Right ventricle myocardium inferior (tissue), 1 donor: ENCODE measurements at regions not wholly inside any gene's neighbourhood (a gene's known extent, or its start where the extent isn't known, plus 50 kb on each side); places are given as distances from the start of the nearest gene placed in this dataset.

Experiments
- ATAC-seq: fragments of 200-7000 bp; cut with Tn5 transposase; one replicate; pipeline ENCODE4 v1.9.1; 2020; ENCODE audit warnings: mild to moderate bottlenecking, moderate library complexity
- DNase-seq: peaks from one replicate; pipeline ENCODE4 v3.0.0; 2021; ENCODE audit errors: missing footprints
- intact Hi-C: fragments of 100-400 bp; cut with DNase I; formaldehyde crosslinking; loops from one replicate; pipeline ENCODE4 v1.11.0; 2022
- donor health status: DM: no; HTN: yes; CAD: no; lungs with severe emphysema.

DNA sequence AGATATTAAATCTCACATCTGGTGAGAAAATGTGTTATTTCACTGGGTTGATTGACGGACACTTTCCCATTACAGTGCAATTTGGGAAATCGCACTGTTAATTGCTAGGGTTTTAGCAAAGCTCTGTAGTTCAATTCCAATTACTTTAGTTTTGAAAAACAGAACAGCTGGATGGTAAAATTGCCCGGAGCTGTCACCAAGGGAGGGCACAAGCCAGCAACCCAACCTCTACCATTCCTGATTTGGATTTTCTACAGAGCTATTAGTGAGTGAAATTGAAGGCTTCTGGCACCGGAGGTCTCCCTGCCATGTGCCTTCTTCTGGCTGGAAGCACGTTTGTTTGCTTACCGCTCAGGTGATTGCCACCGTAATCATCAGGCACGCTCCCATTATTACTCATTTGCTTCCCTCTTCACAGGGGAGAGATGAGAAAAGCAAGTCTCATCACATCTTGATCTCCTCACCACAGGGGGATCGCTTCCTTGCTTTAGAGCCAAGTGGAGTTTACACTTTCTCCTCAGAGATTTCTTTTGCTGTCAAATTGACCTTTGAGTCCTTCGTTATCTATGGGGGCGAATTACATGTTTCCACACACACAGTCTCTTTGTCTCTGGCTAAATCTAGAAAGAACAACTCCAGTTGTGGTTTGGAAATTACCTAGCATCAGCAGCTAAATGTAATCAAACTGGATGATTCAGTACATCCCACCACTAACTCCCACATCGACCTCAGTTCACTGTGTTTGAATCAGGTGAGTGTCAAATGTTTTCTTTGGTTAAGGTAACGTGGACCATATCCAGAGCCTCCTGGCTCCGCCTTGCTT, 421.7 kb upstream of the GOLIM4 start:
- DNase-seq = no peak
- intact Hi-C loops = loop anchor here (10.0 kb wide), 1 partner anchor 107 kb away; no protein-coding TSS in a partner anchor
- ATAC-seq = no peak

GRCh38 chr3:168514252-168514651, 418.5 kb upstream of the GOLIM4 start:
- ATAC-seq = no peak
- intact Hi-C loops = loop anchor here (10.0 kb wide), 1 partner anchor 111 kb away; no protein-coding TSS in a partner anchor
- DNase-seq = no peak

GRCh38 chr3:168512802-168513201, 417.1 kb upstream of the GOLIM4 start:
- ATAC-seq (no peak), DNase-seq (no peak)
- intact Hi-C loops = loop anchor here (2.0 to 10.0 kb wide), 2 partner anchors 112 to 334 kb away; no protein-coding TSS in a partner anchor

DNA sequence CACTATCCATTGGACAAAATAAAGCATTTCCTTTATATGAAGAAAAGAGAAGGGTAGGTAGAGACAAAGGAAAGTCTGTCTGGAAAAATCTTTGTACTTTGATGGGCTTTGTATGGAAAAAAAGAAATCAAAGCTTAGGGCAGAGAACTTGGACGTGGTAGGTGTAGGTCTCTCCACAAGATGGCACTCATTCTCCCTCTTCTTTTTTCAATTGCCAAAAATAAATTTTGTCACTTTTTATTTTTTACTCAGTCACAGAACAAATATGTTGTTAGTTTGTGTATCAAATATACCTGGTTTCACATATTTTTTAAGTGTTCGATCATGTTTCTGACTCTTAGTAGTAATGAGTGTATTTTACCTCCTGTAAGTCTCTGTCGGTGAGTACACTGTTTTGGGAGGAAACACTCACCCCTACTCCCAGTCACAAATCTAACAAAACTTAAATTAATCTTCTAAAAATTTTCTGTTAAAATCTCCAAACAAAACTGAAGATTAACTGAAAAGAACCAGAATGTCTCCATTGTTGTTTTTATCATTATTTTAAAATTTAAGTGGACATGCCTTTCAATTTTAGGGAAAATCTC, 415.8 kb upstream of the GOLIM4 start:
- intact Hi-C loops = loop anchor here (2.0 to 10.0 kb wide), 2 partner anchors 113 to 335 kb away; no protein-coding TSS in a partner anchor
- ATAC-seq (no peak), DNase-seq (no peak)

- DNase-seq (no peak), ATAC-seq (no peak)
- intact Hi-C loops = no loop called here
Measured at GRCh38 chr3:168506589-168506988, 410.9 kb upstream of the GOLIM4 start.

GRCh38 chr3:168501570-168501969, 405.8 kb upstream of the GOLIM4 start:
- intact Hi-C loops = no loop called here
- ATAC-seq (no peak), DNase-seq (no peak)

- intact Hi-C loops = no loop called here
- ATAC-seq (no peak), DNase-seq (no peak)
Measured at GRCh38 chr3:168498194-168498593, 402.5 kb upstream of the GOLIM4 start.

DNA sequence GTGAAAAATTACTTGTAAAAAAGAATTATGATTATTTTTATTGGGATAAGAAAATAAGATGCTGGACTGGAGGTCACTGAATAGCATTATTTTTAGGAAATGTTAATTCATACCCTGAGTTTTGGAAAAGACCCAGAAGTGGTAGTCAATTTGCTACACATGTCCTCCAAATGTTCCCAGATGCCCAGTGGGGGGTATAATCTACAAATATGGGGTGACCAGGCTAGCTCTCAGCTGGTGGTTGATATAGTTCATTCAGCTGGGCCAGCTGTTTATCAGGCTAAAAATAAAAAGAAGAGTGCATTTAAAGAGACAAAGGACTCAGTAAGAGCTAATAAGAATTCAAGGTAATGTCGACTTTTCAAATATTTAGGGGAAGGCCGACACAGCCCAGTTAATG, 402.0 kb upstream of the GOLIM4 start:
- no peak for ATAC-seq
- no peak for DNase-seq
- intact Hi-C loops = no loop called here

GRCh38 chr3:168497183-168497582, 401.5 kb upstream of the GOLIM4 start:
- no peak for ATAC-seq
- intact Hi-C loops = no loop called here
- no peak for DNase-seq

- no peak for DNase-seq
- intact Hi-C loops = no loop called here
- ATAC-seq = no peak
Measured at GRCh38 chr3:168495932-168496331, 400.2 kb upstream of the GOLIM4 start.

GRCh38 chr3:168495270-168495669, 399.5 kb upstream of the GOLIM4 start:
- intact Hi-C loops = no loop called here
- no peak for ATAC-seq

DNA sequence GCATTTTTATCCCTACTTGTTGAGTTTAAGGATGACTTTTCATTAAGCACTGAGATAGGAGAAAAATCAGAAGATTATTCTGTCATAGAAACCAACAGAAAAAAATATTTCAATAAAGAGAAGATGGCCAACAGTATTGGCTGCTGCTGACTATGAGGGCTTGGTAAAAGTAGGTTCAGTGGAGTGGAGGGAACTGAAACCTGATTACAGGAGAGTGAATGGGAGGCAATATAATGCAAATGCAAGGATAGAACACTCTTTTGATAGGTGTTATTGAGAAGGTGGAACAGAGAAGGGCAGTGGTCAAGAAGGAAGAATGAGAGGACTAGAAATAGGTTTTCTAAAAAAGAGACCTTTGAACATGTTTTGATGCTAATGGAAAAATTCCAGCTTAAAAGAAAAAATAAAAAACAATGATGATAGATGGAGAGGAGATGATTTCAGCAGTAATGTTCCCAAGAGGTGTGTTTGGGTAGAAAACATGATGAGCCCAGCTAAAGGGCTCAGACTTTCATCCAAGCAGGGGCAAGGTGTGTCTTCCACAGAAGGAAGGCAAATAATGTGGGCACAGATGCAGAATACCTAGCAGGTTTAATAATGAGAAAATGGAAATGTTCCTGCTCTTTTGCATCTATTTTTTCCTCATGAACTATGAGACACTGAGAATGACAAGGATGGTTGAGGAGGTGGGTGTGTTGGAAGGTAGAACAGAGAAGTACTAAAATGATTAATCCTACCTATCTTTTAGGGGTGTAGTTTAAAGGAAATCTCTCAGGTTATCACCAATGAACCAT, 397.9 kb upstream of the GOLIM4 start:
- no peak for DNase-seq
- ATAC-seq = no peak
- intact Hi-C loops = no loop called here

More at GRCh38 chr3:168495270-168495669, 399.5 kb upstream of the GOLIM4 start:
- no peak for DNase-seq

- intact Hi-C loops = no loop called here
- DNase-seq = no peak
- no peak for ATAC-seq
Measured at GRCh38 chr3:168490981-168491380, 395.3 kb upstream of the GOLIM4 start.

- ATAC-seq (no peak), DNase-seq (no peak)
- intact Hi-C loops = no loop called here
Measured at GRCh38 chr3:168489301-168489700, 393.6 kb upstream of the GOLIM4 start.

DNA sequence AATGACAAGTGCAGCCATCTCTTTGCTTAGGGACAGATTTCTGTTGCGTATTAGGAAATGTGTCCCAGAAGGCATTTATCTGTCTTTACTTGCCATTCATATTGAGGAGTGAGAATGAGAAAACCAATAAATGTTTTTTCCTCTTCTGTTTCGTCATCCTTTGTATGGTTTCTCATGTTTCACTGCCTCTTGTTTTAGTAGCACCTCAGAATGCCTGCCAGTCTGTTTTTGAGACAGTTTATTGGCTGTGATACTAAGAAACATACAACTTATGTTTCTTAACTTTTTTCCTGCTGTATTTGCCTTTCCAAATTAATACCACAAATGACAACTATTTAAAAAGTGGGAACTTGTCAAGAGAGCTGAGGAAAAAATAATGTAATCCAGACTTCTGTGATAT, 390.2 kb upstream of the GOLIM4 start:
- intact Hi-C loops = no loop called here
- no peak for DNase-seq
- no peak for ATAC-seq

GRCh38 chr3:168476360-168476980, 380.7 kb upstream of the GOLIM4 start:
- intact Hi-C loops = no loop called here
- no peak for ATAC-seq
- DNase-seq = no peak

GRCh38 chr3:168475704-168476103, 380.0 kb upstream of the GOLIM4 start:
- no peak for ATAC-seq
- no peak for DNase-seq
- intact Hi-C loops = no loop called here

GRCh38 chr3:168473334-168473890, 377.7 kb upstream of the GOLIM4 start:
- no peak for ATAC-seq
- intact Hi-C loops = no loop called here

DNA sequence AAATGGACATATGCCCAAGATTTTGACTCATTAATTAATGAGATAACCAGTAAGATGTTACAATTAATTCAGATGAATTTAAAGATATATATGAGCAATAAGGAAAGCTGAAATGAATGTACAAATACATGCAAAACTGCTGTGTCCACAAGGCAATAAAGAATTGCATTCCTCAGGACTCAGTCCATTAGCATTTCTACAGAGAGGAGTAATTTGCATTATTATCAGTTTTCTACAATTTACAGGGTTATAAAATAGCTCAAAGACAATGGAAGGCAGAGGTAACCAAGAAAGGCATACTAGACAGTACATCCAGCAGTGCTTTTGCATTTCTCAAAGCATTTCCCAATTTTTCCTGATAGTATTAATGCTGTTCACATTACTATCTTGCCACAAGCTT, 377.1 kb upstream of the GOLIM4 start:
- DNase-seq = no peak
- intact Hi-C loops = no loop called here
- no peak for ATAC-seq

More at GRCh38 chr3:168473334-168473890, 377.7 kb upstream of the GOLIM4 start:
- DNase-seq = no peak
